ENCODE measurements at regions not wholly inside any gene's neighbourhood (a gene's known extent, or its start where the extent isn't known, plus 50 kb on each side); places are given as distances from the start of the nearest gene placed in this dataset.

DNA sequence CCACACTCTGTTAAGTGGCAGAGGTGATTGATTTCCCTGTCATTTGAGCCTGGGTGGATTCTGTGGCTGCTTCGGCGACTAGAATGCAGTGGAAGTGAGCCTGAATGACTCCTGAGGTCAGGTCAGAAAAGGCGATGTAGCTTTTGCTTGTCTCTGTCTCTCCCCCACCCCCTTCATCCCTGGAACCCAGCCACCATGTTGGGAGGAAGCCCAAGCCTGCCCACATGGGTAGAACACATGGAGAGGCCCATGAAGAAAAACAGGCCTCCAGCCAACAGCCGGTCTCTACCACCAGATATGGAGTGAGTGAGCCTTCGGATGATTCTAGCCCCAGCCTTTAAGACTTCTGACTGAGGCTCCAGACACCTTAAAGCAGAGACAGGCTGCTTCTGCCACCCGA is 181.0 kb downstream of the TFAP2C start:
- TF ChIP-seq CTCF (conservative IDR thresholded peaks at IDR 0.05), result no peak
- no peak for TF ChIP-seq ZFX (IDR thresholded peaks at IDR 0.05)

DNA sequence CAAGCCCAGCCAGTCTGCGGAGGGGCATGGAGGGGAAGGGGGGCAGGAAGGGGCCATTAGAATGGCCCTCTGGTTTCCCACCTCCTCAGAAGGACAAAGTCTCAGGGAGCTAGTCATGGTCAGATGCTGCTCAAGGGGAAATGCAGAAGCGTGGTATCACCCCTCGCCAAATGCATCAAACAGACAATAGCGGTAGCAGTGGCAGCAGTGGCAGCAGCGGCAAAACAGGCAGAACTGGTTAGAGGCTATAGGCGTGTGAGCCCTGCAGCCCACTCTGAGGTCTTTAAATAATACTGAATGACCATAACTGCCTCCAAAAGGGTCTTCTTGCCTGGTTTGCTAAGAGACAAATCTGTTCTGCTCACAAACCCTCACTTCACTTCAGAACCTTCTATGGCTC is 186.7 kb downstream of the TFAP2C start:
- no peak overlapping the region for H3K27ac ChIP-seq
- TF ChIP-seq CTCF (conservative IDR thresholded peaks at IDR 0.05), result no peak
- TF ChIP-seq ZFX (IDR thresholded peaks at IDR 0.05), result no peak

More for the DNA sequence above, 181.0 kb downstream of the TFAP2C start:
- H3K27ac ChIP-seq, result no peak overlapping the region

DNA sequence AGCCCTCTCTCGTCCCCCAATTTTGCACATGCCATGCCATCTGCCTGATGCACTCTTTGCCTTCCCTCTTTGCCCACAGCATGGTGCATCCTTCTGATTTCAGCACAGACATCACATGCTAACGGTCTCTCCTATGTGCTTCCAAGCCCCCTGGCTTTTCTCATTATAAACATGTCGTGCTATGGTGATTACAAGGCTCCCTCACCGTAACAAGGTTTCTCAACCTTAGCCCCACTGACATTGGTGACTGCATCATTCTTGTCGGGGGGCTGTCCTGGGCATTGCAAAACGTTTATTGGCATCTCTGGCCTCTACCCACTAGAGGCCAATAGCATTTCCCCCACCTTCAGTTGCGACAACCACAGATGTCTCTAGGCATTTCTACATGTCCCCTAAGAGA is 187.2 kb downstream of the TFAP2C start:
- H3K27ac ChIP-seq, result no peak overlapping the region
- TF ChIP-seq ZFX (IDR thresholded peaks at IDR 0.05), result no peak
- no peak for TF ChIP-seq CTCF (conservative IDR thresholded peaks at IDR 0.05)

DNA sequence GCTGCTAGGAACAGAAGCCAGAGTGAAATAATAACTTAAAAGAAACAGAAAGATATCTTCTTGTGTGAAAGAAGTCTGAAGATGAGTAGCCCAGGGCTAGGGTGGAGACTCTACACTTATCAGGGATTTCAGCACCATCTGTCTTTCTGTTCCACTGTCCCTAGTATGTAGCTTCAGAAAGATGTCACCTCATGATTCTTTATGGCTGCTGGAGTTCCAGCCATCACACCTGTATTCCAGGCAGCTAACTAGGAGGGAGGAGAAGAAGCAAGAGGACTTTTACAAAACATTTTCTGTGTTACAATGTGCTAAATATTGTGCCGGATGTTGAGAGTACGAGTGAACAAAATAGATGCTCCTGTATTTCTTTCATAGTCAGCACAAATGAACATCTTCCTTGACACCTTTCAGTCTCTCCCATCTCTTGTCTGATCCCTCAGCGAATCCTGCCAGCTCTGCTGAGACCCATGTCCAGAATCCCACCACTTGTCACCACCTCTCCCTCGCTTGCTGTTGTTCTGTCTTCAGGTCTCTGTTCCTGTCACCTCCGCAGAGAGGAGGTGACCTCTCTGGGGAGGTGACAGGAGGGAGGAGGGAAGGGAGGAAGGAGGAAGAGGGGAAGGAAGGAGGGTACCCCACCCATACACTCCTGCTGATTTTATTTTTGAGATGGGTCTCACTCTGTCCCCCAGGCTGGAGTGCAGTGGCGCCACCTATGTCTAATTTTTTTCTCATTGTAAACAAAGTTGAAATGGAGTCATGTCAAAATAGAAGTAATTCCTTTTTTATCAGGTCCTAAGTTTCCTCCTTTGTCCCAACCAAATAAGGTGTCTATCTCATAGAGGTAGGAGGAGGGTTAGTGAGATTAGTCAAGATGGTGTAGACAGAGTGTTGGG is 188.9 kb downstream of the TFAP2C start:
- no peak overlapping the region for H3K27ac ChIP-seq
- TF ChIP-seq ZFX (IDR thresholded peaks at IDR 0.05) (no peak), CTCF (conservative IDR thresholded peaks at IDR 0.05) (no peak)

GRCh38 chr20:56820984-56821383 is 191.9 kb downstream of the TFAP2C start:
- TF ChIP-seq ZFX (IDR thresholded peaks at IDR 0.05) (no peak), CTCF (conservative IDR thresholded peaks at IDR 0.05) (no peak)
- H3K27ac ChIP-seq, result no peak overlapping the region

- no peak for TF ChIP-seq ZFX (IDR thresholded peaks at IDR 0.05)
- no peak for TF ChIP-seq CTCF (conservative IDR thresholded peaks at IDR 0.05)
- H3K27ac ChIP-seq, result no peak overlapping the region
These were observed 197.2 kb downstream of the TFAP2C start for GRCh38 chr20:56826306-56826704.
